NCI-H82 treated with DMSO at 0.1 percent for 48 hours (cell line): ENCODE measurements at regions not wholly inside any gene's neighbourhood (a gene's known extent, or its start where the extent isn't known, plus 50 kb on each side); places are given as distances from the start of the nearest gene placed in this dataset.

Experiments
- DNase-seq: peaks from one replicate; lab custom pipeline; 2025; ENCODE audit not compliant: unreplicated experiment; lab: John Stamatoyannopoulos, UW

GRCh38 chr12:97267594-97268202 lies 194.9 kb upstream of the RMST start:
- no peak for DNase-seq

- DNase-seq, result no peak
Measured at GRCh38 chr12:97272471-97272870, 190.1 kb upstream of the RMST start.

- no peak for DNase-seq
Measured at GRCh38 chr12:97274386-97274785, 188.2 kb upstream of the RMST start.

GRCh38 chr12:97275256-97275655 lies 187.3 kb upstream of the RMST start:
- no peak for DNase-seq

- no peak for DNase-seq
Measured at GRCh38 chr12:97275728-97276590, 186.6 kb upstream of the RMST start.

- DNase-seq, result no peak
Measured at GRCh38 chr12:97276661-97277429, 185.8 kb upstream of the RMST start.

- no peak for DNase-seq
Measured at GRCh38 chr12:97283297-97283696, 179.3 kb upstream of the RMST start.

- DNase-seq, result no peak
Measured at GRCh38 chr12:97288531-97288930, 174.1 kb upstream of the RMST start.

- no peak for DNase-seq
Measured at GRCh38 chr12:97292588-97292987, 170.0 kb upstream of the RMST start.

GRCh38 chr12:97293541-97293940 lies 169.1 kb upstream of the RMST start:
- DNase-seq, result no peak

- peak; percentile 73 for DNase-seq
Measured at GRCh38 chr12:97299847-97300246, 162.8 kb upstream of the RMST start.

GRCh38 chr12:97300431-97300830 lies 162.2 kb upstream of the RMST start:
- no peak for DNase-seq

- no peak for DNase-seq
Measured at GRCh38 chr12:97300891-97301290, 161.7 kb upstream of the RMST start.

GRCh38 chr12:97301576-97301975 lies 161.0 kb upstream of the RMST start:
- DNase-seq, result peak; percentile 98

GRCh38 chr12:97305651-97306050 lies 157.0 kb upstream of the RMST start:
- no peak for DNase-seq

GRCh38 chr12:97306147-97306546 lies 156.5 kb upstream of the RMST start:
- DNase-seq, result no peak

GRCh38 chr12:97308576-97309198 lies 153.9 kb upstream of the RMST start:
- peak; percentile 8 for DNase-seq

GRCh38 chr12:97309921-97310320 lies 152.7 kb upstream of the RMST start:
- no peak for DNase-seq

- DNase-seq, result no peak
Measured at GRCh38 chr12:97312570-97313135, 150.0 kb upstream of the RMST start.

- no peak for DNase-seq
Measured at GRCh38 chr12:97313471-97314190, 149.0 kb upstream of the RMST start.
